A549 (cell line): ENCODE measurements at regions not wholly inside any gene's neighbourhood (a gene's known extent, or its start where the extent isn't known, plus 50 kb on each side); places are given as distances from the start of the nearest gene placed in this dataset.

ENCODE experiments used
- ATAC-seq, 2 experiments: fragments of 200-7000 bp in 1 of 2; fragments of >200 bp in 1 of 2; cut with Nextera tagmentation in 1 of 2; cut with Tn5 transposase in 1 of 2; 3 replicates each; pipeline versions ENCODE4 v1.8.0 to v1.9.1; 2018 to 2020; ENCODE audit warnings: mild to moderate bottlenecking in 1 of 2, moderate library complexity in 1 of 2
- CTCF ChIA-PET: fragments of 300-600 bp; sonication (Branson Sonifier 250); formaldehyde crosslinking; extraction: SDS; loops from one replicate; lab custom pipeline; 2021; ENCODE audit warnings: antibody characterized with exemption, inconsistent platforms; lab: Yijun Ruan, JAX
- POLR2A ChIA-PET: fragments of 350-600 bp; formaldehyde crosslinking; extraction: SDS; loops from one replicate; lab custom pipeline; 2021; ENCODE audit warnings: antibody characterized with exemption, inconsistent platforms; lab: Yijun Ruan, JAX
- DNase-seq, 2 experiments: peaks; one replicate each; pipeline versions ENCODE4 v3.0.0 to v3.0.0-alpha.2; 2011 to 2016; ENCODE audit warnings: low read depth in 1 of 2, low spot score in 1 of 2
- FAIRE-seq: peaks from 2 replicates; lab custom pipeline; 2011; peaks lifted over from hg19 to GRCh38; lab: Jason Lieb, UNC
- H3K27ac ChIP-seq, 2 experiments: fragments of >200 bp; sonication (Bioruptor Twin); formaldehyde crosslinking; 3 replicates each; pipeline ENCODE4 v1.5.1; 2016 to 2017
- H3K4me1 ChIP-seq: fragments of >200 bp; sonication (Bioruptor Twin); formaldehyde crosslinking; 3 replicates; pipeline ENCODE4 v1.6.1; 2016
- H3K4me2 ChIP-seq: fragments of >200 bp; sonication (Bioruptor Twin); formaldehyde crosslinking; 3 replicates; pipeline ENCODE4 v1.6.1; 2016
- H3K4me3 ChIP-seq: fragments of >200 bp; sonication (Bioruptor Twin); formaldehyde crosslinking; 3 replicates; pipeline ENCODE4 v1.5.1; 2016
- H3K9me3 ChIP-seq: fragments of >200 bp; sonication (Bioruptor Twin); formaldehyde crosslinking; 3 replicates; pipeline ENCODE4 v1.6.1; 2016
- BHLHE40 ChIP-seq: IDR thresholded peaks from 2 replicates; pipeline ENCODE4 v1.6.1; 2012; ENCODE audit warnings: low read depth, low read length, inconsistent platforms
- CBX2 ChIP-seq: fragments of 200-600 bp; sonication (generic); IDR thresholded peaks from 2 replicates; pipeline ENCODE4 v1.6.1; 2016; ENCODE audit warnings: low read depth, mild to moderate bottlenecking, borderline replicate concordance
- FOXS1 ChIP-seq: fragments of 250-450 bp; sonication (Bioruptor Pico); IDR thresholded peaks from 2 replicates; pipeline ENCODE4 v1.5.0; 2020; ENCODE audit warnings: mild to moderate bottlenecking, moderate library complexity
- HDAC2 ChIP-seq: fragments of 200-600 bp; sonication (generic); IDR thresholded peaks from 2 replicates; pipeline ENCODE4 v1.6.1; 2016
- HOXA7 ChIP-seq: fragments of 250-450 bp; sonication (Bioruptor Pico); IDR thresholded peaks from 2 replicates; pipeline ENCODE4 v1.5.0; 2020; ENCODE audit warnings: mild to moderate bottlenecking, moderate library complexity
- HOXB5 ChIP-seq: fragments of 250-450 bp; sonication (Bioruptor Pico); IDR thresholded peaks from 2 replicates; pipeline ENCODE4 v1.5.0; 2020; ENCODE audit warnings: mild to moderate bottlenecking, moderate library complexity
- JUN ChIP-seq, 2 experiments: fragments of >200 bp; sonication (Bioruptor Twin); formaldehyde crosslinking; IDR thresholded peaks; 2 replicates in 1 of 2; 3 replicates in 1 of 2; pipeline ENCODE4 v1.6.1; 2016 to 2017
- KDM5A ChIP-seq: fragments of 200-600 bp; sonication (generic); IDR thresholded peaks from 2 replicates; pipeline ENCODE4 v1.6.1; 2016; ENCODE audit warnings: antibody characterized with exemption, mild to moderate bottlenecking
- MYC ChIP-seq: IDR thresholded peaks from 2 replicates; pipeline ENCODE4 v1.6.1; 2012; ENCODE audit warnings: mild to moderate bottlenecking, inconsistent platforms, low read length, improper control_type of control experiment, borderline replicate concordance
- NFE2L2 ChIP-seq: fragments of 150-350 bp; conservative IDR thresholded peaks from 2 replicates; pipeline ENCODE4 v1.6.1; 2014; ENCODE audit warnings: low read length
- NR3C1 ChIP-seq: fragments of >200 bp; sonication (Bioruptor Twin); formaldehyde crosslinking; IDR thresholded peaks from 3 replicates; pipeline ENCODE4 v1.6.1; 2017
- RARB ChIP-seq: fragments of 250-450 bp; sonication (Bioruptor Pico); IDR thresholded peaks from 2 replicates; pipeline ENCODE4 v1.8.0; 2021; ENCODE audit warnings: mild to moderate bottlenecking, moderate library complexity
- RCOR1 ChIP-seq: fragments of 150-350 bp; IDR thresholded peaks from 2 replicates; pipeline ENCODE4 v1.6.1; 2014; ENCODE audit warnings: antibody characterized with exemption, low read length, low read depth
- RNF2 ChIP-seq: fragments of 200-600 bp; sonication (generic); IDR thresholded peaks from 2 replicates; pipeline ENCODE4 v1.6.1; 2016; ENCODE audit warnings: low read depth, mild to moderate bottlenecking, antibody characterized with exemption, moderate library complexity, borderline replicate concordance
- SMC3 ChIP-seq: fragments of >200 bp; sonication (Bioruptor Twin); formaldehyde crosslinking; IDR thresholded peaks from 3 replicates; pipeline ENCODE4 v1.6.1; 2018; ENCODE audit warnings: inconsistent platforms
- TFCP2L1 ChIP-seq: fragments of 250-450 bp; sonication (Bioruptor Pico); IDR thresholded peaks from 2 replicates; pipeline ENCODE4 v1.5.0; 2021; ENCODE audit warnings: mild to moderate bottlenecking
- TP53 ChIP-seq: fragments of 250-450 bp; sonication (Bioruptor Pico); IDR thresholded peaks from 2 replicates; pipeline ENCODE4 v1.5.0; 2021; ENCODE audit warnings: mild to moderate bottlenecking, moderate library complexity
- ZC3H11A ChIP-seq: fragments of 450-650 bp; IDR thresholded peaks from 2 replicates; pipeline ENCODE4 v1.6.1; 2014; ENCODE audit warnings: antibody characterized with exemption, mild to moderate bottlenecking
- WGBS: methylation state at CpG from one replicate; pipeline ENCODE4 v1.1.6; 2017; ENCODE audit errors: missing lambda C conversion rate; 5-methylcytosine and 5-hydroxymethylcytosine counted together
- TF ChIP-seq, protein P1 (sequence below): fragments of 200-600 bp; sonication (generic); IDR thresholded peaks from 2 replicates; pipeline ENCODE4 v1.6.1; 2016; ENCODE audit warnings: antibody characterized with exemption, mild to moderate bottlenecking, moderate library complexity
- TF ChIP-seq, protein P2 (sequence below): fragments of >200 bp; sonication (Bioruptor Twin); formaldehyde crosslinking; IDR thresholded peaks from 3 replicates; pipeline ENCODE4 v1.5.1; 2016
- TF ChIP-seq, protein P3 (sequence below): fragments of 250-450 bp; sonication (Bioruptor Pico); IDR thresholded peaks from 2 replicates; pipeline ENCODE4 v1.5.0; 2021; ENCODE audit warnings: mild to moderate bottlenecking, moderate library complexity, borderline replicate concordance
- TF ChIP-seq, protein P4 (sequence below): IDR thresholded peaks from 2 replicates; pipeline ENCODE4 v1.6.1; 2012
- TF ChIP-seq, protein P5 (sequence below): IDR thresholded peaks from 2 replicates; pipeline ENCODE4 v1.6.1; 2012
- TF ChIP-seq, protein P6 (sequence below): fragments of 150-350 bp; IDR thresholded peaks from 2 replicates; pipeline ENCODE4 v1.6.1; 2014; ENCODE audit warnings: low read depth, mild to moderate bottlenecking, low read length

DNA sequence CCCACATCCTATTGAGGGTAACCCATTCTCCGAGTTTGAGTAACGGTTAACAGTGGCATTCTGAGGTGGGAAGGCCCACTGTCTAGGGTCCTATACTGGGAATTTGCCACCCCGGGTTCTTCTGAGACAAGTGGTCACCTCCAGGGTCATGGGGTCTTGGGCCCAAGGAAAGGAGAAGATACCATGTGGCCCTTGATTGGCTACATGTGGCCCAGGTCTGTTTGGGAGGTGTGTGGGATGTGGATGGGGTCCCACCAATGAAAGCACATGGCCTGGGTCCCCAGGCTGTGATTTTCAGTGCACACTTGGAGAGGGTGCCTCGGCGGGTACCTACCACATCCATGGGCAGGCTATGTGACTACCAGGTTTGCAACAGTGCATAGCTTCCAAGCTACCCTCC, 214.4 kb downstream of the UBE3A start:
- Histone ChIP-seq H3K27ac (no peak overlapping the region), H3K9me3 (no peaks in the 10 kb centered on the region; the same call in 2 of the 3 replicates), H3K4me1 (no peaks in the 10 kb centered on the region), H3K4me2 (no peak overlapping the region), H3K4me3 (no peak overlapping the region)
- TF ChIP-seq NR3C1 (no peak), HOXB5 (CRISPR knock-in tag) (no peak), TFCP2L1 (no peak), RNF2 (no peak), RARB (no peak), JUN (IDR thresholded peaks at IDR 0.05) (no peak), ZC3H11A (no peak), HDAC2 (no peak), HOXA7 (CRISPR knock-in tag) (no peak), KDM5A (no peak), SMC3 (no peak), CBX2 (no peak)
- TF ChIP-seq, protein P1, sequence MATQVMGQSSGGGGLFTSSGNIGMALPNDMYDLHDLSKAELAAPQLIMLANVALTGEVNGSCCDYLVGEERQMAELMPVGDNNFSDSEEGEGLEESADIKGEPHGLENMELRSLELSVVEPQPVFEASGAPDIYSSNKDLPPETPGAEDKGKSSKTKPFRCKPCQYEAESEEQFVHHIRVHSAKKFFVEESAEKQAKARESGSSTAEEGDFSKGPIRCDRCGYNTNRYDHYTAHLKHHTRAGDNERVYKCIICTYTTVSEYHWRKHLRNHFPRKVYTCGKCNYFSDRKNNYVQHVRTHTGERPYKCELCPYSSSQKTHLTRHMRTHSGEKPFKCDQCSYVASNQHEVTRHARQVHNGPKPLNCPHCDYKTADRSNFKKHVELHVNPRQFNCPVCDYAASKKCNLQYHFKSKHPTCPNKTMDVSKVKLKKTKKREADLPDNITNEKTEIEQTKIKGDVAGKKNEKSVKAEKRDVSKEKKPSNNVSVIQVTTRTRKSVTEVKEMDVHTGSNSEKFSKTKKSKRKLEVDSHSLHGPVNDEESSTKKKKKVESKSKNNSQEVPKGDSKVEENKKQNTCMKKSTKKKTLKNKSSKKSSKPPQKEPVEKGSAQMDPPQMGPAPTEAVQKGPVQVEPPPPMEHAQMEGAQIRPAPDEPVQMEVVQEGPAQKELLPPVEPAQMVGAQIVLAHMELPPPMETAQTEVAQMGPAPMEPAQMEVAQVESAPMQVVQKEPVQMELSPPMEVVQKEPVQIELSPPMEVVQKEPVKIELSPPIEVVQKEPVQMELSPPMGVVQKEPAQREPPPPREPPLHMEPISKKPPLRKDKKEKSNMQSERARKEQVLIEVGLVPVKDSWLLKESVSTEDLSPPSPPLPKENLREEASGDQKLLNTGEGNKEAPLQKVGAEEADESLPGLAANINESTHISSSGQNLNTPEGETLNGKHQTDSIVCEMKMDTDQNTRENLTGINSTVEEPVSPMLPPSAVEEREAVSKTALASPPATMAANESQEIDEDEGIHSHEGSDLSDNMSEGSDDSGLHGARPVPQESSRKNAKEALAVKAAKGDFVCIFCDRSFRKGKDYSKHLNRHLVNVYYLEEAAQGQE: no peak
- TF ChIP-seq, protein P2, sequence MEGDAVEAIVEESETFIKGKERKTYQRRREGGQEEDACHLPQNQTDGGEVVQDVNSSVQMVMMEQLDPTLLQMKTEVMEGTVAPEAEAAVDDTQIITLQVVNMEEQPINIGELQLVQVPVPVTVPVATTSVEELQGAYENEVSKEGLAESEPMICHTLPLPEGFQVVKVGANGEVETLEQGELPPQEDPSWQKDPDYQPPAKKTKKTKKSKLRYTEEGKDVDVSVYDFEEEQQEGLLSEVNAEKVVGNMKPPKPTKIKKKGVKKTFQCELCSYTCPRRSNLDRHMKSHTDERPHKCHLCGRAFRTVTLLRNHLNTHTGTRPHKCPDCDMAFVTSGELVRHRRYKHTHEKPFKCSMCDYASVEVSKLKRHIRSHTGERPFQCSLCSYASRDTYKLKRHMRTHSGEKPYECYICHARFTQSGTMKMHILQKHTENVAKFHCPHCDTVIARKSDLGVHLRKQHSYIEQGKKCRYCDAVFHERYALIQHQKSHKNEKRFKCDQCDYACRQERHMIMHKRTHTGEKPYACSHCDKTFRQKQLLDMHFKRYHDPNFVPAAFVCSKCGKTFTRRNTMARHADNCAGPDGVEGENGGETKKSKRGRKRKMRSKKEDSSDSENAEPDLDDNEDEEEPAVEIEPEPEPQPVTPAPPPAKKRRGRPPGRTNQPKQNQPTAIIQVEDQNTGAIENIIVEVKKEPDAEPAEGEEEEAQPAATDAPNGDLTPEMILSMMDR: no peak
- TF ChIP-seq, protein P3, sequence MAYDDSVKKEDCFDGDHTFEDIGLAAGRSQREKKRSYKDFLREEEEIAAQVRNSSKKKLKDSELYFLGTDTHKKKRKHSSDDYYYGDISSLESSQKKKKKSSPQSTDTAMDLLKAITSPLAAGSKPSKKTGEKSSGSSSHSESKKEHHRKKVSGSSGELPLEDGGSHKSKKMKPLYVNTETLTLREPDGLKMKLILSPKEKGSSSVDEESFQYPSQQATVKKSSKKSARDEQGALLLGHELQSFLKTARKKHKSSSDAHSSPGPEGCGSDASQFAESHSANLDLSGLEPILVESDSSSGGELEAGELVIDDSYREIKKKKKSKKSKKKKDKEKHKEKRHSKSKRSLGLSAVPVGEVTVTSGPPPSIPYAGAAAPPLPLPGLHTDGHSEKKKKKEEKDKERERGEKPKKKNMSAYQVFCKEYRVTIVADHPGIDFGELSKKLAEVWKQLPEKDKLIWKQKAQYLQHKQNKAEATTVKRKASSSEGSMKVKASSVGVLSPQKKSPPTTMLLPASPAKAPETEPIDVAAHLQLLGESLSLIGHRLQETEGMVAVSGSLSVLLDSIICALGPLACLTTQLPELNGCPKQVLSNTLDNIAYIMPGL (CRISPR knock-in tag): no peak
- TF ChIP-seq, protein P4, sequence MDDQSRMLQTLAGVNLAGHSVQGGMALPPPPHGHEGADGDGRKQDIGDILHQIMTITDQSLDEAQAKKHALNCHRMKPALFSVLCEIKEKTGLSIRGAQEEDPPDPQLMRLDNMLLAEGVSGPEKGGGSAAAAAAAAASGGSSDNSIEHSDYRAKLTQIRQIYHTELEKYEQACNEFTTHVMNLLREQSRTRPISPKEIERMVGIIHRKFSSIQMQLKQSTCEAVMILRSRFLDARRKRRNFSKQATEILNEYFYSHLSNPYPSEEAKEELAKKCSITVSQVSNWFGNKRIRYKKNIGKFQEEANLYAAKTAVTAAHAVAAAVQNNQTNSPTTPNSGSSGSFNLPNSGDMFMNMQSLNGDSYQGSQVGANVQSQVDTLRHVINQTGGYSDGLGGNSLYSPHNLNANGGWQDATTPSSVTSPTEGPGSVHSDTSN: no peak
- FAIRE-seq (no peak), ATAC-seq (no peak), DNase-seq (no peak)
- ChIA-PET POLR2A (no interaction called here), CTCF (no interaction called here)
- 33% methylated on average over 3 of the region's 5 CpGs for WGBS

DNA sequence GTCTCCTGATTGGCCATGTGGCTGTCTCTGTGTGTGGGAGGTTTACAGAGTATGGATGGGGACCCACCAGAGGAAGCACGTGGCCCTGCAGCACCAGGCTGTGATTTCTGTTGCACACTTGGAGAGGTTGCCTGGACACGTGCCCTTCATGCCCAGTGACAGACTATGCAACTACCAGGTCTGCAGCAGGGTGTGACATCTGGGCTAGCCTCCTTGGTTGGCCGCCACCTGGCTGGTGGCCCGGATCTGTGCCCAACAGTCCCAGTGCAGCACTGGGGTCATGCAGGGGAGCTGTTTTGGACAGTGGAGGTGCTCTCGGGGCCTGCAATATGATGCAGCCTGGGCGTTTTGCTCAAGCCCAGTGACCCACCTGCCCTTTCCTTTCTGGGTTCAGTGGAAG, 212.5 kb downstream of the UBE3A start:
- no peak for ATAC-seq
- ChIA-PET POLR2A (no interaction called here), CTCF (no interaction called here)
- no peak overlapping the region for H3K27ac ChIP-seq
- TF ChIP-seq RCOR1 (no peak), BHLHE40 (no peak), RARB (no peak), MYC (no peak), FOXS1 (CRISPR knock-in tag) (no peak), NFE2L2 (no peak), TP53 (CRISPR knock-in tag) (no peak), JUN (IDR thresholded peaks at IDR 0.05) (no peak), HOXA7 (CRISPR knock-in tag) (no peak)
- TF ChIP-seq, protein P5, sequence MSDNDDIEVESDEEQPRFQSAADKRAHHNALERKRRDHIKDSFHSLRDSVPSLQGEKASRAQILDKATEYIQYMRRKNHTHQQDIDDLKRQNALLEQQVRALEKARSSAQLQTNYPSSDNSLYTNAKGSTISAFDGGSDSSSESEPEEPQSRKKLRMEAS: no peak
- TF ChIP-seq, protein P6, sequence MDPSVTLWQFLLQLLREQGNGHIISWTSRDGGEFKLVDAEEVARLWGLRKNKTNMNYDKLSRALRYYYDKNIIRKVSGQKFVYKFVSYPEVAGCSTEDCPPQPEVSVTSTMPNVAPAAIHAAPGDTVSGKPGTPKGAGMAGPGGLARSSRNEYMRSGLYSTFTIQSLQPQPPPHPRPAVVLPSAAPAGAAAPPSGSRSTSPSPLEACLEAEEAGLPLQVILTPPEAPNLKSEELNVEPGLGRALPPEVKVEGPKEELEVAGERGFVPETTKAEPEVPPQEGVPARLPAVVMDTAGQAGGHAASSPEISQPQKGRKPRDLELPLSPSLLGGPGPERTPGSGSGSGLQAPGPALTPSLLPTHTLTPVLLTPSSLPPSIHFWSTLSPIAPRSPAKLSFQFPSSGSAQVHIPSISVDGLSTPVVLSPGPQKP: no peak
- TF ChIP-seq, protein P4: no peak
- TF ChIP-seq, all 56 proteins: peak for 0
- 0% methylated on average over 3 of the region's 6 CpGs for WGBS
- Histone ChIP-seq H3K9me3 (no peaks in the 10 kb centered on the region; the same call in 2 of the 3 replicates), H3K4me1 (no peaks in the 10 kb centered on the region), H3K4me3 (no peak overlapping the region), H3K4me2 (no peak overlapping the region)
- FAIRE-seq (no peak), DNase-seq (no peak)
